CD4-positive, alpha-beta T cell treated with Interleukin-17A for 1 hour (primary cell): ENCODE measurements at regions not wholly inside any gene's neighbourhood (a gene's known extent, or its start where the extent isn't known, plus 50 kb on each side); places are given as distances from the start of the nearest gene placed in this dataset.

Source experiments
- DNase-seq: peaks from one replicate; pipeline ENCODE4 v3.0.0-alpha.2; 2020

DNA sequence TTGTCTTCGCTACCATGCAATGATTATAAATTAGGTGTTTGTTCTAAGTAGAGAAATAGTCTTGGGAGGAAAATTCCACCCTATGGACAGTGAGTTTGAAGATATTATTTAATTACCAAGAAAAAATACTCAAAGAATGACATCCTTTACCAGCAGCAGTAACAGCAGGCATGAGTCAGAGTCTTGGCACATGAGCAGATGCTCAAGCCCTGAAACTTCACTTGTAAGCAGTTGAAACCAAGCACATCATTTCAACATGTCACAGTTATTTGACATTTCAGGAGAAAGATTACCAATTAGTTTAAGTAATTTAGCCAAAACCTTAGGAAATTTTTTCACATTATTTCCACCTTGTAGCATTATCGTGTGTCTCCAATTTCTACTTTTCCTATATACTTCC, 99.2 kb downstream of the C12orf50 start:
- DNase-seq = no peak

DNA sequence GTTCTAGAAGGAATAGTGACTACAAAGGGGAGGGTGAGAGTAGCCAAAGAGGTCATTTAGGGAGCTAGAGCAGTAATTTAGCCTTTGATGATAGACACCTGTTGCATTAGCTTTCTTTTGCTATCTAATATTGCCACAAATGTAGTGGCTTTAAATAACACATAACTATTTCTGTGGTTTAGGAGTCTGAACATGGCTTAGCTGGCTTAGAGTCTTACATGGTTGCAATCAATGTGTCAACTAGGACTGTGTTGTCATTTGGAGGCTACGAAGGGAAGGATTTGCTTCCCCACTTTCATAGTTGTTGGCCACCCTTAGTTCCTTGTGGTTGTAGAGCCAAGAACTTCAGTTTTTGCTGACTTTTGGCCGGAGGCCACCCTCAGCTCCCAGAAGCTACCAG, 99.9 kb downstream of the C12orf50 start:
- no peak for DNase-seq

DNA sequence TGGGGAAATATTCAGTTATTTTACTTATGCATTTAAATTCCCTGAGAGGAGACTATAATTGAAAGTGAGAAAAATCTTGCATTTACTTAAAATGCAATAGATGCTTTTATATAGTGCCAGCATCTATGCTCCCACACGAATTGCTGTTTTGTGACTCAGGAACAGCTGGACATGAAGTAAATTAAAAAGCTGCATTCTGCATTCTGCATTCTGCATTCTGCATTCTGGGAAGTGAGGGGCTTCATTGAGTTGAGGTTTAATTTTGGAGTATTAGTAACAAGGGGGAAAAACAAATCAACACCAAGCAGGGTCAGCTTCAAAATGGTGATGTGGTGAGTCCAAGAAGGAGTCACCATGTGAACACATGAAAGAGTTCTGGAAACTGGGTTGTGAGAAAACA, 101.2 kb downstream of the C12orf50 start:
- DNase-seq = no peak

DNA sequence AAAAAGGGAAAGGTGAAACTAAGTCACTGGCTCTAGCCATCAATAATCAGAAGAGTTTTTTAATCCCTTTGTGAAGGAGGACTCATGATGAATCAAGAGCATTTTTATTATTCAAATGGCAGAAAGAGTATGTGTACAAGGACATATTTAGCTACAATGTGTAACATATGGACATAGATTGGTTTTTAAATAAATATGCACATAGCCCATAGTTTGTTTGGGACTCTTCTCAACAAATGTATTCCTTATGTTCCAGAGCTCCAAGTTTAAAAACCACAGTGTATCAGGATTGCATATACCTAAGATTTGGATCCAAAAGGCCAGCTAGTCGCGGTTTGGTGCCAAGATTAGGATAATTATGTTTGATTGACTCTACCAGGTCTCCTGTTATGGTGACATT, 104.2 kb downstream of the C12orf50 start:
- DNase-seq = no peak

DNA sequence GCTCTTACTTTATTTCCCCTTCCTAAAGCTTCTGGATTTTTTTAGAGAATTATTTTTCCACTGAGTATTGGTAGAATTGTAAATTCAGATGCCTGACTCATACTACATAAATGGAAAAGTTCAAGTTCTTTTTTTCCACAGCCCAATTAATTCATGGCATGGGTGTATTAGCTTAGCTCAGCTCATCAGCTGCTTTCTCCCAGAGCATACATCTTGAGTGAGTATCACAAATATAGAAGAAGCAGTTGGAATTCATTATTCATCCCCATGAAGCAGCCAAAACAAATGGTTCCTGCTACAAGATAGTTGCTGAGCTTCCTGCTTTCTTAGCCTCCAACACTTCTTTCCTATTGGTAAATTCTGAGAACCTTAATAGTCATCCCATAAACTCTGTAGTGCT, 105.1 kb downstream of the C12orf50 start:
- no peak for DNase-seq

DNA sequence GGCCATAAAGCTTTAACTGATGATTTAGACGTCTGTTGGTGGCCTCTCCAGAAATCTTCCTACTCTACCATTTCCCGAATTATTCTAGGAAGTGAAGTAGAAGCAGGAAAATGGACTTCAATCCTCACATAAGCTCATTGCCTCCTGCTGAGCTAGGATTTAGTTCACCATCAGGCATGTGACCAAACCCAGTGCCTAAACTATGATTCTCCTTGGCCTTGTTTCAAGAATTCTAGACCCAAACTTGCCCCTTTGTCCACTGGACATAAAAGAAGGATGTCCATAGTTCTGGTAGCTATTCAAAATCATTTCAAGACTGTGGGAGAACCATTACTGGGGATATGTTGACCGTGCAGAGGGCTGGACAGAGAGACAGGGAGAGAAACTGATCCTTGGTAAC, 105.8 kb downstream of the C12orf50 start:
- DNase-seq = no peak

- no peak for DNase-seq
Observed at GRCh38 chr12:87922736-87923135, 106.5 kb downstream of the C12orf50 start.

GRCh38 chr12:87921621-87922020, 107.6 kb downstream of the C12orf50 start:
- no peak for DNase-seq

- no peak for DNase-seq
Observed at GRCh38 chr12:87920139-87920538, 109.1 kb downstream of the C12orf50 start.

DNA sequence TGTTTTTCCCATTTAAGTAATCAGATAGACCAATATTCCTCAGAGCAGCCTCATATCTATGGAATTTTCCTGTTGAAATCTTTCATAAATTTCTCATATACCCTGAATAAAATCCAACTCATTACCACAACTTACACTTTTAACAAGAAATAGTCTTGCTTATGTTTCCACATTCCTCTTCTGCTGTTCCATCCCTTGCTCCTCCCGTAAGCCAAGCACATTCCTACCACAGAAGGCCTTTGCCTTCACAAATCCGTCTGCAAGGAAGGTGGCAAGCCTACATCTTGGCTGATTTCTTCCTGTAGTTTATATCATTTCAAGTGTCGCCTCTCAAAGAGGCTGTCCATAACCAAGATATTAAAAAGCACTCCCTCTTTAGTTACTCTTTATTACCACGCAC, 127.7 kb downstream of the C12orf50 start:
- no peak for DNase-seq

- DNase-seq = no peak
Observed at GRCh38 chr12:87897662-87898061, 131.5 kb downstream of the C12orf50 start.

DNA sequence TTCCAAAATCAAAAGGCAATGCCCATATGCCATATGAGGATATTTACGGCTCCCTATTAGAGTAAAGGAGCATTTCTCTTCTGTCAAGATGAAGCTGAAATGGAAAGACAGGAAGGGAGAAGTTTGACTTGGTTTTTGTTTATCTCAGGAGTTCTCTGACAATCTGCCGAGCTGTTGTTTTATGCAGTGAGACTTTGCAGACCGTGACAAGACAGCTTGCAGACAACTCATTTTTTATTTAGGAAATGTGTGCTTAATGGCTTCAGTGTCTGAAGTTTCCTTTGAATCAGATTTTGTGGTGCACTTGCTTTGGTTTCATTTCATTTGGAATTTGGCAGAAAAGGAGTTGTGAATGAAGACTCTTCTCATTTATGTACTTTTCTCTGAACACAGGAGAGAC, 145.4 kb downstream of the C12orf50 start:
- DNase-seq = no peak

- DNase-seq = no peak
Observed at GRCh38 chr12:87879141-87879540, 150.1 kb downstream of the C12orf50 start.

GRCh38 chr12:87870493-87871460, 158.4 kb downstream of the C12orf50 start:
- DNase-seq = no peak

- DNase-seq = no peak
Observed at GRCh38 chr12:87870061-87870460, 159.1 kb downstream of the C12orf50 start.

- no peak for DNase-seq
Observed at GRCh38 chr12:87866578-87867292, 162.5 kb downstream of the C12orf50 start.

- no peak for DNase-seq
Observed at GRCh38 chr12:87861791-87862190, 167.4 kb downstream of the C12orf50 start.

GRCh38 chr12:87853448-87854003, 175.7 kb downstream of the C12orf50 start:
- DNase-seq = no peak

- DNase-seq = no peak
Observed at GRCh38 chr12:87849074-87849473, 180.1 kb downstream of the C12orf50 start.

DNA sequence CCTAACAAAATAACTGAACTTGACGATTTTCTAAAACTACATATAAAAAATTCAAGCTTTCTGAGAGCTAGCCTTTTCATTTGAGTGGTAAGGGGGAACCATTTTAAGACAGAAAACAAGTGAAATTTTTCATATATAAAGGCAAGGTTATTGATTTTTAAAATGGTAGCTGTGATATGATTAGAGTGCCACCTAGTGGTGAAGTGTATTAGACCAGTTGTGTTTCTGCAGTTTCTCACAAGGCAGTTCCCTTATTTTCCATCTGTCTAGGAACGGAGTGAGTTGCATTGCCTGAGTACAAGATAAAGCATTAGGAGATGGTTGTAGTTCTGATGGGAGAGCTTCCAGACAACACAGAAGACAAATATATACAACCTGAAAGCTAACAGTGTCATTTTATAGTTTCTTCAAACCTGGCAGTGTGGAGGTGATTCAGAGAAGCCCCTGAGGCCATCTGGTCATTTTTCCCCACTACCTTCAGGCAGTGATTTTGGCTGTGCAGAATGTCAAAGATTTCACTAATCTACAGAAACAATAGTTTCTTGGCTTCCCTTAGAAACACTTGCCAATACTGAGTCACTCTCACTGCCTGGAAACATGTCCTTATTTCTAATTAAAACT, 180.8 kb downstream of the C12orf50 start:
- peak; percentile 43 for DNase-seq

DNA sequence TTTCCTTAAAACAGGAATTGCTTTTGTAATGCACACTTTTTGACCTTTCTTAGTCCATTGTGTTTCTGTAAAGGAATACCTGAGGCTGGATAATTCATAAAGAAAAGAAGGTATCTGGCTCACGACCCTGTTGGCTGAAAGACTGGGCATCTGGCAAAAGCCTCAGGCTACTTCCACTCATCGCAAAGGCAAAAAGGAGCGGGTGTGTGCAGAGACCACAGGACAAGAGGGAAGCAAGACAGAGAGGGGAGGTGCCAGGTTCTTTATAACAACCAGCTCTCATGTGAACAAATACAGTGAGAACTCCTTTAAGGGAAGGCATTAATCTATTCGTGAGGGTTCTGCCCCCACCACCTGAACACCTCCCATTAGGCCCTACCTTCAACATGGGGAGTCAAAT, 182.1 kb downstream of the C12orf50 start:
- DNase-seq = no peak

GRCh38 chr12:87846045-87846444, 183.2 kb downstream of the C12orf50 start:
- DNase-seq = no peak

DNA sequence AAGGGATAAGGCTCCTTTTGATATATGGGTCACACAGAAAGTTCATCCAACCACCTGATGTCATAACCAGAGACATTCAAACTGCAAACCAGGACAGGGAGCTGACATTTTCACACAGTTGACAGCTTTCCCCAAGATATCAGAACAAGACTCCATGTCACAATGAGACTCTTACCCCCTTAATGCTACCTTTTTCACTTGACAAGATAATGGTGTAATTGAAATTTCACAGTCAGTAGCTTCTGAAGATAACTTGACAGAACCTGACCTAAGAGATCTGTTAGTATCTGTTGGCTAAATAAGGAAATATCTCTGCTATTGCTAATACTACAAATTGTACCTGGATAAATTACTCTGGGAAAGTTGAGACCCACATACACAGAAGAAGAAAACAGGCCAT, 187.3 kb downstream of the C12orf50 start:
- no peak for DNase-seq
